ENCODE measurements at regions not wholly inside any gene's neighbourhood (a gene's known extent, or its start where the extent isn't known, plus 50 kb on each side); places are given as distances from the start of the nearest gene placed in this dataset.

- TF ChIP-seq EP300 (IDR thresholded peaks at IDR 0.05) (no peak), CTCF (IDR thresholded peaks at IDR 0.05) (no peak), POLR2A (IDR thresholded peaks at IDR 0.05) (no peak)
Measured at GRCh38 chr2:145047554-145047953, 527.6 kb upstream of the ZEB2 start.
